DND-41 (cell line): ENCODE measurements at regions not wholly inside any gene's neighbourhood (a gene's known extent, or its start where the extent isn't known, plus 50 kb on each side); places are given as distances from the start of the nearest gene placed in this dataset.
"Not testable (repeated sequence)": the region's sequence is repeated elsewhere in the genome, so short reads cannot be mapped to it uniquely, and the experiment has no call there.

Source experiments
- ATAC-seq: fragments of 200-7000 bp; cut with Tn5 transposase; 3 replicates; pipeline ENCODE4 v1.9.1; 2021; ENCODE audit warnings: low read depth; ENCODE audit not compliant: insufficient read depth
- DNase-seq: peaks from one replicate; pipeline ENCODE4 v3.0.0-alpha.2; 2020
- H2AFZ ChIP-seq: 2 replicates; pipeline ENCODE4 v1.6.0; 2012; ENCODE audit warnings: low read depth, low read length
- H3K27ac ChIP-seq: 2 replicates; pipeline ENCODE4 v1.5.1; 2012; ENCODE audit warnings: low read length, inconsistent platforms
- H3K27me3 ChIP-seq: fragments of 200-600 bp; sonication (generic); 2 replicates; pipeline ENCODE4 v1.6.0; 2012; ENCODE audit warnings: low read length, mild to moderate bottlenecking, inconsistent platforms; ENCODE audit not compliant: insufficient read depth, poor library complexity
- H3K36me3 ChIP-seq: 2 replicates; pipeline ENCODE4 v1.5.1; 2012; ENCODE audit warnings: low read length, inconsistent platforms; ENCODE audit not compliant: insufficient read depth
- H3K4me1 ChIP-seq: 2 replicates; pipeline ENCODE4 v1.5.1; 2012; ENCODE audit warnings: mild to moderate bottlenecking, low read length; ENCODE audit not compliant: insufficient read depth
- H3K4me2 ChIP-seq: 2 replicates; pipeline ENCODE4 v1.6.0; 2012; ENCODE audit warnings: mild to moderate bottlenecking, moderate library complexity, low read length, inconsistent platforms; ENCODE audit not compliant: insufficient read depth
- H3K4me3 ChIP-seq, 2 experiments: fragments of 200-600 bp in 1 of 2; shearing (Covaris generic) in 1 of 2; 2 replicates each; pipeline ENCODE4 v1.5.1; 2012 to 2016; ENCODE audit warnings: inconsistent platforms in 2 of 2, low read length in 2 of 2, mild to moderate bottlenecking in 2 of 2, low read depth in 1 of 2, moderate library complexity in 1 of 2
- H3K79me2 ChIP-seq: 2 replicates; pipeline ENCODE4 v1.6.0; 2012; ENCODE audit warnings: low read length, inconsistent platforms; ENCODE audit not compliant: insufficient read depth
- H3K9ac ChIP-seq: 2 replicates; pipeline ENCODE4 v1.6.0; 2012; ENCODE audit warnings: low read depth, mild to moderate bottlenecking, inconsistent platforms, low read length, moderate library complexity
- H3K9me3 ChIP-seq: 2 replicates; pipeline ENCODE4 v1.5.1; 2012; ENCODE audit warnings: low read length, moderate library complexity, mild to moderate bottlenecking, inconsistent platforms; ENCODE audit not compliant: insufficient read depth, severe bottlenecking
- H4K20me1 ChIP-seq: 2 replicates; pipeline ENCODE4 v1.6.0; 2012; ENCODE audit warnings: low read length; ENCODE audit not compliant: insufficient read depth
- EZH2 ChIP-seq: IDR thresholded peaks from 3 replicates; pipeline ENCODE4 v1.6.1; 2012; ENCODE audit warnings: borderline replicate concordance, low read depth, mild to moderate bottlenecking, moderate library complexity, low read length, inconsistent platforms; ENCODE audit not compliant: severe bottlenecking
- TF ChIP-seq, protein P1 (sequence below): IDR thresholded peaks from 2 replicates; pipeline ENCODE4 v1.5.1; 2012; ENCODE audit warnings: borderline replicate concordance, low read length, moderate library complexity, mild to moderate bottlenecking; ENCODE audit not compliant: poor library complexity, severe bottlenecking; ENCODE audit errors: extremely low read depth

DNA sequence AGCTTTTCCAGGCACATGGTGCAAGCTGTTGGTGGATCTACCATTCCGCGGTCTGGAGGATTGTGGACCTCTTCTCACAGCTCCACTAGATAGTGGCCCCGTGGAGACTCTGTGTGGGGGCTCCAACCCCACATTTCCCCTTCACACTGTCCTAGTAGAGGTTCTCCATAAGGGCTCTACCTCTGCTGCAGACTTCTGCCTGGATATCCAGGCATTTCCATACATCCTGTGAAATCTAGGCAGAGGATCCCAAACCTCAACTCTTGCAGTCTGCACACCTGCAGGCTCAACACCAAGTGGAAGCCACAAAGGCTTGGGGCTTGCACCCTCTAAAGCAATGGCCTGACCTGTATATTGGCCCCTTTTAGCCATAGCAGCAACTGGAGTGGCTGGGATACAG lies 283.4 kb upstream of the KLF4 start:
- DNase-seq (no peak), ATAC-seq (no peak)
- Histone ChIP-seq H2AFZ (no peak overlapping the region), H3K4me3 (no peak overlapping the region), H3K27ac (no peak overlapping the region), H4K20me1 (no peaks in the 10 kb centered on the region), H3K9me3 (no peaks in the 10 kb centered on the region), H3K4me1 (no peaks in the 10 kb centered on the region), H3K79me2 (no peaks in the 10 kb centered on the region), H3K4me2 (no peak overlapping the region), H3K36me3 (no peaks in the 10 kb centered on the region), H3K27me3 (no peaks in the 10 kb centered on the region), H3K9ac (no peak overlapping the region)
- TF ChIP-seq EZH2, result no peak
- TF ChIP-seq, protein P1, sequence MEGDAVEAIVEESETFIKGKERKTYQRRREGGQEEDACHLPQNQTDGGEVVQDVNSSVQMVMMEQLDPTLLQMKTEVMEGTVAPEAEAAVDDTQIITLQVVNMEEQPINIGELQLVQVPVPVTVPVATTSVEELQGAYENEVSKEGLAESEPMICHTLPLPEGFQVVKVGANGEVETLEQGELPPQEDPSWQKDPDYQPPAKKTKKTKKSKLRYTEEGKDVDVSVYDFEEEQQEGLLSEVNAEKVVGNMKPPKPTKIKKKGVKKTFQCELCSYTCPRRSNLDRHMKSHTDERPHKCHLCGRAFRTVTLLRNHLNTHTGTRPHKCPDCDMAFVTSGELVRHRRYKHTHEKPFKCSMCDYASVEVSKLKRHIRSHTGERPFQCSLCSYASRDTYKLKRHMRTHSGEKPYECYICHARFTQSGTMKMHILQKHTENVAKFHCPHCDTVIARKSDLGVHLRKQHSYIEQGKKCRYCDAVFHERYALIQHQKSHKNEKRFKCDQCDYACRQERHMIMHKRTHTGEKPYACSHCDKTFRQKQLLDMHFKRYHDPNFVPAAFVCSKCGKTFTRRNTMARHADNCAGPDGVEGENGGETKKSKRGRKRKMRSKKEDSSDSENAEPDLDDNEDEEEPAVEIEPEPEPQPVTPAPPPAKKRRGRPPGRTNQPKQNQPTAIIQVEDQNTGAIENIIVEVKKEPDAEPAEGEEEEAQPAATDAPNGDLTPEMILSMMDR, result no peak

GRCh38 chr9:107770716-107771115 lies 281.1 kb upstream of the KLF4 start:
- DNase-seq, result no peak

GRCh38 chr9:107768224-107768623 lies 278.7 kb upstream of the KLF4 start:
- Histone ChIP-seq H3K27me3 (no peaks in the 10 kb centered on the region), H4K20me1 (no peaks in the 10 kb centered on the region), H3K9ac (no peak overlapping the region), H3K4me3 (no peak overlapping the region), H3K27ac (no peak overlapping the region), H3K9me3 (no peaks in the 10 kb centered on the region), H3K79me2 (no peaks in the 10 kb centered on the region), H2AFZ (no peak overlapping the region), H3K4me2 (no peak overlapping the region), H3K36me3 (no peaks in the 10 kb centered on the region), H3K4me1 (no peaks in the 10 kb centered on the region)
- TF ChIP-seq, protein P1, result no peak
- no peak for TF ChIP-seq EZH2
- DNase-seq (no peak), ATAC-seq (no peak)

More at GRCh38 chr9:107770716-107771115, 281.1 kb upstream of the KLF4 start:
- no peak for ATAC-seq
- Histone ChIP-seq H3K9ac (no peak overlapping the region), H3K4me1 (no peaks in the 10 kb centered on the region), H3K4me2 (no peak overlapping the region), H3K4me3 (no peak overlapping the region), H2AFZ (no peak overlapping the region), H4K20me1 (no peaks in the 10 kb centered on the region), H3K27ac (no peak overlapping the region), H3K79me2 (no peaks in the 10 kb centered on the region), H3K27me3 (no peaks in the 10 kb centered on the region), H3K9me3 (no peaks in the 10 kb centered on the region), H3K36me3 (no peaks in the 10 kb centered on the region)
- no peak for TF ChIP-seq EZH2
- TF ChIP-seq, protein P1, result no peak

GRCh38 chr9:107767711-107768110 lies 278.1 kb upstream of the KLF4 start:
- H3K9me3 ChIP-seq, result no peaks in the 10 kb centered on the region
- no peak for DNase-seq
- H3K4me3 ChIP-seq, result no peak overlapping the region
- no peaks in the 10 kb centered on the region for H3K79me2 ChIP-seq
- H3K27ac ChIP-seq, result no peak overlapping the region
- H3K4me1 ChIP-seq, result no peaks in the 10 kb centered on the region
- TF ChIP-seq, protein P1, result no peak
- TF ChIP-seq EZH2, result no peak
- no peak overlapping the region for H2AFZ ChIP-seq
- no peaks in the 10 kb centered on the region for H4K20me1 ChIP-seq
- no peak for ATAC-seq
- H3K4me2 ChIP-seq, result no peak overlapping the region
- no peaks in the 10 kb centered on the region for H3K36me3 ChIP-seq
- H3K27me3 ChIP-seq, result no peaks in the 10 kb centered on the region
- no peak overlapping the region for H3K9ac ChIP-seq

- not testable (repeated sequence) for H3K9ac ChIP-seq, H3K79me2 ChIP-seq, ATAC-seq, H3K4me1 ChIP-seq, H3K36me3 ChIP-seq, H3K9me3 ChIP-seq, H3K27me3 ChIP-seq, H3K27ac ChIP-seq, DNase-seq, H2AFZ ChIP-seq, H3K4me2 ChIP-seq, H4K20me1 ChIP-seq, H3K4me3 ChIP-seq
These were observed 273.9 kb upstream of the KLF4 start for GRCh38 chr9:107763469-107763868.
